WI38 (cell line): ENCODE measurements at regions not wholly inside any gene's neighbourhood (a gene's known extent, or its start where the extent isn't known, plus 50 kb on each side); places are given as distances from the start of the nearest gene placed in this dataset.

Source experiments
- H3K4me3 ChIP-seq: 2 replicates; pipeline ENCODE4 v1.5.1; 2011; ENCODE audit warnings: low read depth, mild to moderate bottlenecking, control low read depth, low read length
- TF ChIP-seq, protein P1 (sequence below): IDR thresholded peaks from 2 replicates; pipeline ENCODE4 v1.5.1; 2012; ENCODE audit warnings: low read depth, mild to moderate bottlenecking, control low read depth, low read length

DNA sequence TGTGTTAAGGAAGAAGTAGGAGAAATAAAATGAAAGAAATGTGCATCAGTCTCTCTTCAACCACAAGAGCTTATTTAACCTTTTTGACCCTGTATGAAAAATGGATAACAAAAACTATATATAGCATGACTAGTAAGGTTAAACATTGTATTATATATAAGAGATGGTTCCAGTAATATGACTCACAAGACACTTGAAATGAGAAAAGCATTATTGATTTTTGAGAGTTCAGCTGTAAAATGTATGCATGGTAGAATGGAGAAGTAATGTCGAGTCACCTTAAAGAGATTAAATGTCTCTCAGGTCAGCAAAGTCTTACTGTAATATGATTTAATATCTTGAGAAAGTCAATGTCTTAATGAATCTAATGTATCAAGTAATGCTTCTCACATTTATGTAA is 860.9 kb downstream of the TAF11L14 start:
- TF ChIP-seq, protein P1, sequence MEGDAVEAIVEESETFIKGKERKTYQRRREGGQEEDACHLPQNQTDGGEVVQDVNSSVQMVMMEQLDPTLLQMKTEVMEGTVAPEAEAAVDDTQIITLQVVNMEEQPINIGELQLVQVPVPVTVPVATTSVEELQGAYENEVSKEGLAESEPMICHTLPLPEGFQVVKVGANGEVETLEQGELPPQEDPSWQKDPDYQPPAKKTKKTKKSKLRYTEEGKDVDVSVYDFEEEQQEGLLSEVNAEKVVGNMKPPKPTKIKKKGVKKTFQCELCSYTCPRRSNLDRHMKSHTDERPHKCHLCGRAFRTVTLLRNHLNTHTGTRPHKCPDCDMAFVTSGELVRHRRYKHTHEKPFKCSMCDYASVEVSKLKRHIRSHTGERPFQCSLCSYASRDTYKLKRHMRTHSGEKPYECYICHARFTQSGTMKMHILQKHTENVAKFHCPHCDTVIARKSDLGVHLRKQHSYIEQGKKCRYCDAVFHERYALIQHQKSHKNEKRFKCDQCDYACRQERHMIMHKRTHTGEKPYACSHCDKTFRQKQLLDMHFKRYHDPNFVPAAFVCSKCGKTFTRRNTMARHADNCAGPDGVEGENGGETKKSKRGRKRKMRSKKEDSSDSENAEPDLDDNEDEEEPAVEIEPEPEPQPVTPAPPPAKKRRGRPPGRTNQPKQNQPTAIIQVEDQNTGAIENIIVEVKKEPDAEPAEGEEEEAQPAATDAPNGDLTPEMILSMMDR = no peak
- no peak overlapping the region for H3K4me3 ChIP-seq

GRCh38 chr5:18496041-18496440 is 861.8 kb downstream of the TAF11L14 start:
- no peak overlapping the region for H3K4me3 ChIP-seq
- TF ChIP-seq, protein P1 = no peak

DNA sequence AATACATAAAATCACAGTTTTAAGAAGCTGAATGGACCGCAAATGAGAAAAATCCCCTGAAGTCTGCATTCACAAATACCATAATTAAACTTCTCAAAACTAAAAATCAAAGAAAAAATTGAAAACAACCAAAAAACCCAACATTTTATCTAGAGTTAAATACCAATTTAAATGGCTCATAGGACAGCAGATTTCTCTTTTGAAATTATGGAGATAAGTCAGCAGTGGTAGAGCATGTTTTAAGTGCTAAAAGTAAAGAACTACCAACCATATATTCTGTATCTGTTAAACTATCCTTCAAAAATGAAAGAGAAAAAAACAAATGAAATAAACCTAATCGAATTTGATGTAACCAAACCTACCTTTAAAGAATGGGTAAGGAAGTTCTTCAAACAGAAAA is 862.8 kb downstream of the TAF11L14 start:
- H3K4me3 ChIP-seq = no peak overlapping the region
- TF ChIP-seq, protein P1 = no peak

DNA sequence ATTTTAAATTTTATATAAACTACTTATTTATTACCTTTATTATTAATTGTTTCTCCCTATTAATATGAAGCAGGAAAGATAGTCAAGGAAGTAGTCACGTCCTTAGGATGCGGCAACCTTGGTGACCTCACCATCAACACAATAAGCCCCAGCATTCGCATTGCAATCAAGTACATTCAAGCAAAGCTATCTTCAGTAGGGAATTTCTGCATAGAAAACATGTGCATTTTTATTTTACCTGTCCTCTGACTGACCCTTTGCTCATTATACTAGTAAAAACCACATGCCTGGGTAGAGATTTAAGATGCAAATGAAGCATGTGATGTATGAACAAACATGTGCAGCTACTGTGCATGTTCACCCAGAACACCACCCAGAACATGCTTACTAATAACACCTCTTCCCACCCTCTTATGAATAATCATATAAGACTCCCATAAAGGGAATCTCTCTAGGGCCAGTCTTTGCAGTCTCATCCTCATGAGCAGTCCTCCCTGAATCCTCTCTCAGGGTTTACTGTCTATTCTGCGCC is 869.6 kb downstream of the TAF11L14 start:
- TF ChIP-seq, protein P1 = no peak
- no peak overlapping the region for H3K4me3 ChIP-seq

DNA sequence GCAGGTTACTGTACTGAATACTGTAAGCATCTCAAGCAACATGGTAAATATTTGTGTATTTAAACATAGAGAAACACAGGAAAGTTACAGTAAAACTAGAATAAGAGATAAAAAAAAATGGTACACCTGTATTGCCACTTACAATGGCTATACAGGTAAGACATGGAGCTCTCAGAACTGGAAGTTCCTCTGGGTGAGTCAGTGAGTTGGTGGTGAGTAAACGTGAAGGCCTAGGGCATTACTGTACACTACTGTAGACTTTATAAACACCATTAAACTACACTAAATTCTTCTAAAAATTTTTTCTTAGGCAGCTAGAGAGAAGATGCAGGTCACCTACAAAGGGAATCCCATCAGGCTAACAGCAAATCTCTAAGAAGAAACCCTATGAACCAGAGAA is 872.9 kb downstream of the TAF11L14 start:
- TF ChIP-seq, protein P1 = no peak
- no peak overlapping the region for H3K4me3 ChIP-seq

DNA sequence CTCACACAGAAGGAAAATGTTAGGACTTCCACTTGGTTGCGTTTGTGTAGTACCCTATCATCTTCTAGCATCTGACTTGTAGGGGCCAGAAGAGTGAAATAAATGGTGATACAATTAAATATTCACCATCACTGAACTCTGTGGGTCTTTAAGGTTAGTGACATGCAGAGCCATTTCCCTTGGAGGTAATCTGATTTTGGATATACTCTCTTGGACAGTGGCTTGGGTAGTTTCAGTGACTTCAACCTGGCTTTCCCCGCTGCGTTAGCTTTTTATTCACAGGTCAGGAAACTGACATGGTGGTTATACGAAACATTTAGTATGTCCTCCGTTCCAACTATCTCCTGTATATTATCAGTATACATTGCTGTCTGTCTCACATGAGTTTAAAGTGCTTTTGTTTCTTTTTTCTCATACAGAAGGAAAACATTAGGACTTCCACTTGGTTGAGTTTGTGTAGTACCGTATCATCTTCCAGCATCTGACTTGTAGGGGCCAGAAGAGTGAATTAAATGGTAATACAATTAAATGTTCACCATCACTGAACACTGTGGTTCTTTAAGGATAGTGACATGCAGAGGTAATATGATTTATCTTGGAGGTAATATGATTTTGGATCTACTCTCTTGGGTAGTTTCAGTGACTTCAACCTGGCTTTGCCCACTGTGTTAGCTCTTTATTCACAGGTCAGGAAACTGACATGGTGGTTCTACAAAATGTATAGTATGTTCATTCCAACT is 883.6 kb downstream of the TAF11L14 start:
- no peak overlapping the region for H3K4me3 ChIP-seq
- TF ChIP-seq, protein P1 = no peak

DNA sequence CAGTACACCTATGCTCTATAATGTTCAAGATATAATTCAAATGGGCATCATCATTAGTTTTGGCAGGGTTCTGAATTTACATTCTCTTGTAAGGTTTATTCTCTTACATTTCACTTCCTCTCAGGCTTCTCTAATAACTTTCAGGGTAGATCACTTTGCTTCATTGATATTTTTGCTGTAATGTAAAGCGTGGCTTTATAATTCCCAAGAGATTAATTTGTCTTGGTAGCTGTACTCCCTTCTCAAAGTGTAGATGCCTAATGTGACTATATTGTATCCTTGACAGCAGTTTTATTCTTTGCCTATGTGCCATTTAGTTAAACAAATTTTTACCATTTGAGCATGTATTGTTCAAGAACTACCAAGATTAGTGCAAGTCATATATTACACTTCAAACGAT is 889.1 kb downstream of the TAF11L14 start:
- TF ChIP-seq, protein P1 = no peak
- H3K4me3 ChIP-seq = no peak overlapping the region
